DOHH2 (cell line): ENCODE measurements at regions not wholly inside any gene's neighbourhood (a gene's known extent, or its start where the extent isn't known, plus 50 kb on each side); places are given as distances from the start of the nearest gene placed in this dataset.
A peak's percentile ranks its signal among the peaks of the same experiment; 100 is the strongest.

Experiments
- H3F3A ChIP-seq: fragments of 200-600 bp; sonication (generic), shearing (Covaris generic); 2 replicates; pipeline ENCODE4 v1.6.0; 2016; ENCODE audit warnings: antibody characterized with exemption, mild to moderate bottlenecking; ENCODE audit not compliant: control insufficient read depth, insufficient read depth
- H3K27ac ChIP-seq: fragments of 200-600 bp; sonication (generic); 2 replicates; pipeline ENCODE4 v1.5.1; 2014; ENCODE audit warnings: low read depth, mild to moderate bottlenecking, low read length, moderate library complexity
- H3K27me3 ChIP-seq: fragments of 200-600 bp; sonication (generic); 2 replicates; pipeline ENCODE4 v1.6.1; 2014; ENCODE audit warnings: mild to moderate bottlenecking, low read length, mixed read lengths; ENCODE audit not compliant: control insufficient read depth
- H3K36me3 ChIP-seq: fragments of 200-600 bp; sonication (generic); 2 replicates; pipeline ENCODE4 v1.6.1; 2014; ENCODE audit warnings: mild to moderate bottlenecking, low read length, moderate library complexity, mixed read lengths; ENCODE audit not compliant: control insufficient read depth
- H3K4me1 ChIP-seq: fragments of 200-600 bp; sonication (generic); 2 replicates; pipeline ENCODE4 v1.6.1; 2014; ENCODE audit warnings: mild to moderate bottlenecking, low read length, mixed read lengths; ENCODE audit not compliant: control insufficient read depth
- H3K4me2 ChIP-seq: fragments of 200-600 bp; sonication (generic); 2 replicates; pipeline ENCODE4 v1.6.0; 2014; ENCODE audit warnings: mild to moderate bottlenecking, low read length, moderate library complexity
- H3K4me3 ChIP-seq: fragments of 200-600 bp; sonication (generic); 2 replicates; pipeline ENCODE4 v1.5.1; 2014; ENCODE audit warnings: mild to moderate bottlenecking, low read length, mixed read lengths
- H3K79me2 ChIP-seq: fragments of 200-600 bp; sonication (generic); 2 replicates; pipeline ENCODE4 v1.6.1; 2014; ENCODE audit warnings: mild to moderate bottlenecking, low read length, mixed read lengths; ENCODE audit not compliant: control insufficient read depth
- H3K9me2 ChIP-seq: fragments of 200-600 bp; sonication (generic); replicated peaks from 2 replicates; pipeline ENCODE4 v1.6.1; 2014; ENCODE audit warnings: mild to moderate bottlenecking, low read length, mixed read lengths; ENCODE audit not compliant: control insufficient read depth
- H3K9me3 ChIP-seq: fragments of 200-600 bp; sonication (generic); 2 replicates; pipeline ENCODE4 v1.6.1; 2014; ENCODE audit warnings: antibody characterized with exemption, low read length, mixed read lengths; ENCODE audit not compliant: control insufficient read depth, insufficient read depth
- H4K20me1 ChIP-seq: fragments of 200-600 bp; sonication (generic); 2 replicates; pipeline ENCODE4 v1.6.0; 2014; ENCODE audit warnings: low read depth, mild to moderate bottlenecking, antibody characterized with exemption, low read length, moderate library complexity; ENCODE audit not compliant: control insufficient read depth, insufficient read depth
- CTCF ChIP-seq: fragments of 200-600 bp; sonication (generic); IDR thresholded peaks from one replicate; pipeline ENCODE4 v1.5.1; 2014; ENCODE audit warnings: antibody characterized with exemption, mild to moderate bottlenecking, low read depth, low read length; ENCODE audit not compliant: poor library complexity, severe bottlenecking
- EZH2phosphoT487 ChIP-seq: fragments of 200-600 bp; sonication (generic); IDR thresholded peaks from 2 replicates; pipeline ENCODE4 v1.6.1; 2017; ENCODE audit warnings: borderline replicate concordance, mild to moderate bottlenecking, antibody characterized with exemption, low read length, moderate library complexity, mixed read lengths

GRCh38 chr2:239895669-239896068 is 129.5 kb downstream of the NDUFA10 start:
- Histone ChIP-seq H3K4me1 (no peaks in the 10 kb centered on the region), H3K27me3 (no peaks in the 10 kb centered on the region; the same call in 1 of the 2 replicates), H3F3A (no peaks in the 10 kb centered on the region), H3K9me3 (no peaks in the 10 kb centered on the region), H3K4me2 (no peak overlapping the region), H3K79me2 (no peaks in the 10 kb centered on the region), H3K9me2 (no peaks in the 10 kb centered on the region), H4K20me1 (no peaks in the 10 kb centered on the region), H3K27ac (no peak overlapping the region), H3K36me3 (no peaks in the 10 kb centered on the region), H3K4me3 (no peak overlapping the region)
- TF ChIP-seq EZH2phosphoT487 (no peak), CTCF (no peak)

- no peaks in the 10 kb centered on the region for H3F3A ChIP-seq
- H3K4me2 ChIP-seq: no peak overlapping the region
- no peaks in the 10 kb centered on the region for H3K9me3 ChIP-seq
- no peaks in the 10 kb centered on the region; the same call in 1 of the 2 replicates for H3K27me3 ChIP-seq
- H4K20me1 ChIP-seq: no peaks in the 10 kb centered on the region
- H3K4me1 ChIP-seq: no peaks in the 10 kb centered on the region
- no peak overlapping the region for H3K27ac ChIP-seq
- no peak overlapping the region for H3K4me3 ChIP-seq
- H3K9me2 ChIP-seq: no peaks in the 10 kb centered on the region
- no peak for TF ChIP-seq EZH2phosphoT487
- no peak for TF ChIP-seq CTCF
- no peaks in the 10 kb centered on the region for H3K79me2 ChIP-seq
- H3K36me3 ChIP-seq: no peaks in the 10 kb centered on the region
Measured at GRCh38 chr2:239895116-239895515, 130.0 kb downstream of the NDUFA10 start.

- no peak for TF ChIP-seq EZH2phosphoT487
- no peak for TF ChIP-seq CTCF
- H3K36me3 ChIP-seq: no peaks in the 10 kb centered on the region
- H3K27ac ChIP-seq: no peak overlapping the region
- H3K4me3 ChIP-seq: no peak overlapping the region
- H4K20me1 ChIP-seq: no peaks in the 10 kb centered on the region
- H3K27me3 ChIP-seq: no peaks in the 10 kb centered on the region; the same call in 1 of the 2 replicates
- H3K4me2 ChIP-seq: no peak overlapping the region
- no peaks in the 10 kb centered on the region for H3F3A ChIP-seq
- H3K9me3 ChIP-seq: no peaks in the 10 kb centered on the region
- no peaks in the 10 kb centered on the region for H3K9me2 ChIP-seq
- H3K79me2 ChIP-seq: no peaks in the 10 kb centered on the region
- H3K4me1 ChIP-seq: no peaks in the 10 kb centered on the region
Measured at GRCh38 chr2:239894276-239894675, 130.9 kb downstream of the NDUFA10 start.

GRCh38 chr2:239893236-239893515 is 132.0 kb downstream of the NDUFA10 start:
- H3K9me3 ChIP-seq: no peaks in the 10 kb centered on the region
- peak overlapping the region; percentile 20; the same call in 1 of the 2 replicates for H3K4me2 ChIP-seq
- H3K27ac ChIP-seq: no peak overlapping the region
- no peaks in the 10 kb centered on the region for H3K36me3 ChIP-seq
- no peaks in the 10 kb centered on the region for H3K79me2 ChIP-seq
- no peaks in the 10 kb centered on the region for H3F3A ChIP-seq
- H3K9me2 ChIP-seq: no peaks in the 10 kb centered on the region
- no peaks in the 10 kb centered on the region; the same call in 1 of the 2 replicates for H3K27me3 ChIP-seq
- H3K4me3 ChIP-seq: no peak overlapping the region
- H4K20me1 ChIP-seq: no peaks in the 10 kb centered on the region
- no peaks in the 10 kb centered on the region for H3K4me1 ChIP-seq
- TF ChIP-seq CTCF: no peak
- TF ChIP-seq EZH2phosphoT487: no peak
